ENCODE measurements at regions not wholly inside any gene's neighbourhood (a gene's known extent, or its start where the extent isn't known, plus 50 kb on each side); places are given as distances from the start of the nearest gene placed in this dataset.
"Not testable (repeated sequence)": the region's sequence is repeated elsewhere in the genome, so short reads cannot be mapped to it uniquely, and the experiment has no call there.

DNA sequence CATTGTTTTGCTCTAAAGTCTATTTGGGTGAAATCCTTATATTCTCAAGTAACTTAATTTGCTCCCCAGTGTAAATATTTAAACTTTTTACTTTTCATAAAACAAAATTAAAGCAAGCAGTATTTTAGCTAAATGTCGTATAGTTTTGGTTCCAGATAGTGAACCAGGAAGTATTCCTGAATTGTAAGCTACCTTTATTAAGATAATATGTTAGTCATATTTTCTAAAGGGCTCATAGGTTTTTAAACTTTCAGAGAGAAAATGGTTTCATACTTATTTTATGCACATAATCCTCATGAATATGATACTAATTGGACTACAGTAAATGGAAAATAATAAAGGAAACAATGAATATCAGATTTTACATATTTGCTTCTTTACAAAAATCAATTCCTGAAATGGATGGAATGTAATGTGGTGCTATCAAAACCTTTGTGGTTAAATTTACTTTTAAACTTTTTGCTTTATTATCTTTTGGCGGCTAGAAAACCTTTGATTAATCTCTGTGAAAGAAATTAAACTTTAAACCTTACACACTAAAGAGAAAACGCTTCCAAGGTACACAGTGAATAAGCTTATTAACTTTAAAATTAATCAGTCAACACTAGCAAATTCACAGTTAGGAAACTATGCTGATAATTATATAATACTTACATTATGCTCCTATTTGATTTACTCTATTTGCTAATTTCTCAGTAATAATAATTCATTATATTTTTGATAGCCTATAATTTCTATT, 76.6 kb upstream of the RHOBTB1 start:
- ChIA-PET POLR2A (no interaction called here), CTCF (no interaction called here)
- Mint-ChIP-seq H3K27ac (no peak overlapping the region), H3K4me1 (ENCODE audit: low read depth) (no peaks in the 10 kb centered on the region), H3K9me3 (ENCODE audit: insufficient read depth) (no peaks in the 10 kb centered on the region), H3K36me3 (ENCODE audit: low read depth) (no peaks in the 10 kb centered on the region), H3K4me3 (no peak overlapping the region), H3K27me3 (ENCODE audit: low read depth) (peaks cover 2% of the 10 kb centered on the region)
- DNase-seq: no peak
- no peak for ATAC-seq

DNA sequence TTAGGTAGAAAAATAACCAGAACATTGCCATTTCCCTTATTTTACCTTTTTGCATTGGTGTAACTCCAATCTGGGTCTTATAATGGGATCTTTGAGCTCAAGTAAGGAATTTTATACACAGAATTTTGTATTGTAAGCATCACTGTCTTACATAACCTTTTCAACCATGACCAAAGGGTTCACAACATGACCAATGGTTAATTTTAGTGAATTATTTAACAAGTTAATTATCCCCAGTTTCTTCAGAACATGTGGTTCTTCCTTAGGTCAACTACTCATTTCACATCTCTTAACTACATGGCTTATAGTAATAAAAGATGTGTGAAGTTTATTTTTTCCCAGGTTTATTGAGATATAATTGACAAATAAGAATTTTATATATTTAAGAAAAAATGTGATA, 74.2 kb upstream of the RHOBTB1 start:
- no peak for ATAC-seq
- POLR2A ChIA-PET: no interaction called here
- Mint-ChIP-seq H3K27ac (no peak overlapping the region), H3K36me3 (ENCODE audit: low read depth) (no peaks in the 10 kb centered on the region), H3K27me3 (ENCODE audit: low read depth) (peaks cover 2% of the 10 kb centered on the region), H3K9me3 (ENCODE audit: insufficient read depth) (no peaks in the 10 kb centered on the region), H3K4me3 (no peak overlapping the region), H3K4me1 (ENCODE audit: low read depth) (no peaks in the 10 kb centered on the region)
- DNase-seq: no peak
- CTCF ChIA-PET: no interaction called here

DNA sequence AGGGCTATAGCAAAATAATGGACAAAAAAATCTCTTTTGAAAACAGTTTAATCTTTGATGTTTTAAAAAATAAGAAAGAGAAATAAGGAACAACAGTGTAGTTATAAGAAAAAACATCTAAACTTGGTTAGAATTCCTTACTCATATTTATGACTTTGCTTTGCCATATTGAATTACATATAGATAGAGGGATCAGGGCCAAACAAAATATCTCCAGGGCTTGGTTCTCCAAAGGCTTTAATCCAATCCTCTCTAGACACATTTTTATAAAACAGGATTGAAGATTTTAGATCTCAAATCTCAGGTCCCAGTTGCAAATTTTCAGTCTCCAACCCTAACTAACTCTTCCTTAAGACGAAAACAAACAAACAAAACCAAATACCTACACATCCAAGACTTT, 72.6 kb upstream of the RHOBTB1 start:
- ChIA-PET POLR2A (no interaction called here), CTCF (no interaction called here)
- no peak overlapping the region for H3K27ac Mint-ChIP-seq

DNA sequence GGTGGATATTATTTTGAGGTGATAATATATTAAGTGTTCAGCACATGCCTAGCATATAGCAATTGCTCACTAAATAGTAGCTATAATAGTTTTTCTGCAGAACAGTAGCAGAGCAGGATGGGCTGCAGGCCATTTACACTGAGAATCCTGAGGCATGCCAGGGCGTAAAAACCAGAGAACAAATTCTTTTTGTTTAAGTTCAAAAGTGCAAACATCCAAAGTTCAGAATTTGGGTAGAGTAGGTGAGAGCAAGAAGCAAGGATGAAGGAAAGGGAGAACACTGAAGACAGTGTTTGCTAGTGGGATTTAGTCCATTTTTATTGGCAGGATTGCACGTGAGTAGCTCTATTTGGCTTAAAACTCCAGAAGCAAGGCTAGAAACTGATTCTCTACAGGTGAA, 72.0 kb upstream of the RHOBTB1 start:
- DNase-seq: no peak
- H3K27me3 Mint-ChIP-seq (ENCODE audit: low read depth): no peaks in the 10 kb centered on the region
- H3K36me3 Mint-ChIP-seq (ENCODE audit: low read depth): no peaks in the 10 kb centered on the region
- no peak overlapping the region for H3K27ac Mint-ChIP-seq
- no peaks in the 10 kb centered on the region for H3K9me3 Mint-ChIP-seq (ENCODE audit: insufficient read depth)
- ChIA-PET POLR2A (no interaction called here), CTCF (no interaction called here)
- no peak for ATAC-seq
- no peaks in the 10 kb centered on the region for H3K4me1 Mint-ChIP-seq (ENCODE audit: low read depth)
- no peak overlapping the region for H3K4me3 Mint-ChIP-seq

More for the DNA sequence above, 72.6 kb upstream of the RHOBTB1 start:
- Mint-ChIP-seq H3K27me3 (ENCODE audit: low read depth) (no peaks in the 10 kb centered on the region), H3K4me3 (no peak overlapping the region), H3K36me3 (ENCODE audit: low read depth) (no peaks in the 10 kb centered on the region), H3K9me3 (ENCODE audit: insufficient read depth) (no peaks in the 10 kb centered on the region), H3K4me1 (ENCODE audit: low read depth) (no peaks in the 10 kb centered on the region)
- DNase-seq (no peak), ATAC-seq (no peak)

DNA sequence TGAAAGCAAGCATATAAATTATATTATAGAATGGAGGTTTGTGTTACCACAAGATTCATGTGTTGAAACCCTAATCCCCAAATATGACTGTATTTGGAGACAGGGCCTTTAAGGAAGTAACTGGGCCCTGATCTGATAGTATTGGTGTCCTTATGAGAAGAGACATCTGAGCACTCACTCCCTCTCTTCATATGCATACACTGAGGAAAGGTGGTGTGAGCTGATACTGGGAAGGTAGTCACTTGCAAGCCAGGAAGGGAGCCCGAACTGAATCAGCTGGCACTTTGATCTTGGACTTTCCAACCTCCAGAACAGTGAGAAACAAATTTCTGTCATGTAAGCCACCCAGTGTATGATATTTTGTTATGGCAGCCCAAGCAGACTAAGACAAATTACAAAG, 66.9 kb upstream of the RHOBTB1 start:
- no peaks in the 10 kb centered on the region for H3K36me3 Mint-ChIP-seq (ENCODE audit: low read depth)
- ChIA-PET POLR2A (no interaction called here), CTCF (no interaction called here)
- H3K4me1 Mint-ChIP-seq (ENCODE audit: low read depth): no peaks in the 10 kb centered on the region
- no peak overlapping the region for H3K4me3 Mint-ChIP-seq
- no peaks in the 10 kb centered on the region for H3K9me3 Mint-ChIP-seq (ENCODE audit: insufficient read depth)
- H3K27me3 Mint-ChIP-seq (ENCODE audit: low read depth): no peaks in the 10 kb centered on the region
- H3K27ac Mint-ChIP-seq: no peak overlapping the region
- ATAC-seq (no peak), DNase-seq (no peak)

DNA sequence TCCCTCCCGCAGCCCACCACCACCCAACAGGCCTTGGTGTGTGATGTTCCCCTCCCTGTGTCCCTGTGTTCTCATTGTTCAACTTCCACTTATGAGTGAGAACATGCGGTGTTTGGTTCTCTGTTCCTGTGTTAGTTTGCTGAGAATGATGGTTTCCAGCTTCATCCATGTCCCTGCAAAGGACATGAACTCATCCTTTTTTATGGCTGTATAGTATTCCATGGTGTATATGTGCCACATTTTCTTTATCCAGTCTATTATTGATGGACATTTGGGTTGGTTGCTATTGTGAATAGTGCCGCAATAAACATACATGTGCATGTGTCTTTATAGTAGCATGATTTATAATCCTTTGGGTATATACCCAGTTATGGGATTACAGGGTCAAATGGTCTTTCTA, 59.1 kb upstream of the RHOBTB1 start:
- POLR2A ChIA-PET; DNase-seq; H3K36me3 Mint-ChIP-seq (ENCODE audit: low read depth); H3K27ac Mint-ChIP-seq; H3K4me1 Mint-ChIP-seq (ENCODE audit: low read depth); H3K9me3 Mint-ChIP-seq (ENCODE audit: insufficient read depth); ATAC-seq; CTCF ChIA-PET; H3K4me3 Mint-ChIP-seq: not testable (repeated sequence)
- H3K27me3 Mint-ChIP-seq (ENCODE audit: low read depth): peaks cover 28% of the 10 kb centered on the region

DNA sequence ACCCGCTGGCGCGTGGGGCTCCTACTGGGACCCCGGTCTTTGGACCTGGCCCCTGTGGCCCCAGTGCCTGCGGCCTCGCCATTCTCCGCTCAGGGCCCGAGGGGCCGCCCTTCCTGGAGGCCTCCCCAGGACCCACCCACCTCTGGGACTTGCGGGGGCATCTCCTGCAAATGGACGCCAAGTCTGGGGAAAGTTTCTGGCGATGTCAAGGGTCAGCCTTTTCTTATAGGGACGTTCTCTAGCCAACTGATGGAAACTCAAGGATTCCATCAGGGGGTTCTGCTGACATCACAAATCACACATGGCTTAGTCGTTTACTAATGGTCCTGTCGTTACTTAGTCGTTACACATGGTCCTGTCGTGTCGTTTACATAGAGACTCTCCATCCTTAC, 57.7 kb upstream of the RHOBTB1 start:
- no peak for ATAC-seq
- peaks cover 33% of the 10 kb centered on the region for H3K27me3 Mint-ChIP-seq (ENCODE audit: low read depth)
- peaks cover 4% of the 10 kb centered on the region for H3K4me1 Mint-ChIP-seq (ENCODE audit: low read depth)
- CTCF ChIA-PET: no interaction called here
- POLR2A ChIA-PET: no interaction called here
- H3K4me3 Mint-ChIP-seq: no peak overlapping the region
- H3K9me3 Mint-ChIP-seq (ENCODE audit: insufficient read depth): no peaks in the 10 kb centered on the region
- H3K27ac Mint-ChIP-seq: no peak overlapping the region
- peaks cover 1% of the 10 kb centered on the region for H3K36me3 Mint-ChIP-seq (ENCODE audit: low read depth)
- no peak for DNase-seq

DNA sequence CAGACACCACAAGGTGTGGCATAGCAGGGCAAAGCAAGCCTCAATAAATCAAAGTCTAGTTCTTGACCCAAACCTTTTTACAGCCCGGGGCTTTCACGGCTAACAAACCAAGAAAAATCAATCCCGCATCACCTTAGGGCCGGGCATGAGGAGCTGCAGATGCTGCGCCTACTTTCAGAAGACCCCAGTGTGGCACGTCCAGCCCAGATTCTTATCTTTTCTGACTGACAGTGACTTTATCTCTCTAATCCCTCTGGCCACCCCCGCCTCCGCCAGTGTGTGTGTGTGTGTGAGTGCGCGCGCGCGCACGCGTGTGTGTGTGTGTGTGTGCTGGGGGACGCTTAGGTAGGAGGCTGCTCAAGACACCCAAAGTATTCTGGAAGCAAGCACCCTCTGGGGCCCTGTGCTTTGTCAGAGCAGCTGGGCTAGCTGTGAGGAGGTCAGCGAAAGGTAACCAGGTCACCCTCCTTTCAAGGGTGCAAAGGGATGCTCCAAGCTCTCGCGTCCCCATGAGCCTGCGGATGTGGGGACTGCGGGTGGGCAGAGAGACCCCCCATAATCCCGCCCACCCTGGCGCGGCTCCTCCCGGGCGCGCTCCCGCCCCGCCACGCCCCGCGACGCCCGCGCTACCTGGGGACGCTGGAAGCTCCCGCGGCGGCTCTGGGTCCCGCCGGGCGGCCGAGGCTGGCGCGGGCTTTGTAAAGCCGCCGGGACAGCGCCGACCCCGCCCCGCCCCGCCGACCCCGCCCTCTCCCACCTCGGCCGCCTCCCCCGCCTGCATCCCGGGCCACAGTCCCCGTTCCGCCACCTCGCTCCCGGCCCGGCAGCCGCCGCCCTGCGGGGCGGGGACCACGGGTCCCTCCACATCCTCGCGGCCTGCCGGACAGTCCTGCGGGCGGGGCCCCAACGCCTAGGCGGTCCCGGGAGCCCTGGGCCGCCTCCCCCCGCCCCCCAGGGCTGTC, 57.1 kb upstream of the RHOBTB1 start:
- POLR2A ChIA-PET: no interaction called here
- DNase-seq (peak; percentile 21), ATAC-seq (peak; percentile 64)
- Mint-ChIP-seq H3K9me3 (ENCODE audit: insufficient read depth) (no peaks in the 10 kb centered on the region), H3K27me3 (ENCODE audit: low read depth) (peaks cover 36% of the 10 kb centered on the region), H3K27ac (no peak overlapping the region), H3K4me3 (peak overlapping the region; percentile 38), H3K36me3 (ENCODE audit: low read depth) (peaks cover 1% of the 10 kb centered on the region), H3K4me1 (ENCODE audit: low read depth) (peaks cover 4% of the 10 kb centered on the region)
- CTCF ChIA-PET: no interaction called here

DNA sequence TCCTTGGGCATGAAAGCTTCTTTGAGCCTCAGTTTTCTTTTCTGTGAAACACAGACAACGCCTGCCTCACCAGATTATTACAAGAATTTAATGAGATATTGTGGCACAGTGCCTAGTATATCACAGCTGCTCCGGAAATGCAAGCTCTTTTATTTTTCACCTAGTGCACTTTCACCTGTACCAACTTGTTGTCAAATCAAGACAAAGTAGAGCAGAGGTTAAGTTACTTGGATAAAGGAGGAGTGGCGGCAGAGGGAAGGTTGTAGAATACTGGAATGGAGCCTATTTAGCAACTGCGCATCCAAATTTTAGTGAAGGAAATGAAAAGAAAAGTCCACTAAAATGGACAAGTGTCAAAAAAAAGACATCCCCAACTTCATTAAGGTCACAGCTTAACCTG, 54.9 kb upstream of the RHOBTB1 start:
- H3K4me3 Mint-ChIP-seq: no peak overlapping the region
- ATAC-seq (no peak), DNase-seq (no peak)
- peaks cover 4% of the 10 kb centered on the region for H3K4me1 Mint-ChIP-seq (ENCODE audit: low read depth)
- H3K36me3 Mint-ChIP-seq (ENCODE audit: low read depth): peaks cover 1% of the 10 kb centered on the region
- no peaks in the 10 kb centered on the region for H3K9me3 Mint-ChIP-seq (ENCODE audit: insufficient read depth)
- POLR2A ChIA-PET: no interaction called here
- CTCF ChIA-PET: no interaction called here
- no peak overlapping the region for H3K27ac Mint-ChIP-seq
- H3K27me3 Mint-ChIP-seq (ENCODE audit: low read depth): peaks cover 36% of the 10 kb centered on the region

DNA sequence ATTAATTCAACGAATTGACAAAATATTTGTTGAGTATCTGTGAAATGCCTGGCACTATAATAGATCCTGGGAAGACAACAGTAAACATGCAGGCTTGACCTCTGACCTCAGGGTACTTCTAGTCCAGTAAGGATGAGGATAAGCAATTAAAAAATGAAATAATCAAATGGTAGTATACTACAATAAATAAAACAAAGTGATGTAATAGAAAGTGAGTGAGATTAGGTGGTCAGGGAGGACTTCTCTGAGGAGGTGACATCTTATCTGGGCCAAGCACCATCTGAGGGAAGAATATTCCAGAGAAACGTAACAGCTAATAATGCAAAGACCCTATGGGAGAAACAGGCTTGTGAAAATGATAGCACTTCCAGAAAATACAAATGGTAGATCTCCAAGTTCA, 50.1 kb upstream of the RHOBTB1 start:
- POLR2A ChIA-PET: no interaction called here
- Mint-ChIP-seq H3K4me1 (ENCODE audit: low read depth) (no peaks in the 10 kb centered on the region), H3K9me3 (ENCODE audit: insufficient read depth) (no peaks in the 10 kb centered on the region), H3K27ac (no peak overlapping the region), H3K36me3 (ENCODE audit: low read depth) (no peaks in the 10 kb centered on the region), H3K4me3 (no peak overlapping the region), H3K27me3 (ENCODE audit: low read depth) (peaks cover 17% of the 10 kb centered on the region)
- CTCF ChIA-PET: no interaction called here
- DNase-seq: no peak
- ATAC-seq: no peak
